ENCODE measurements at regions not wholly inside any gene's neighbourhood (a gene's known extent, or its start where the extent isn't known, plus 50 kb on each side); places are given as distances from the start of the nearest gene placed in this dataset.

GRCh38 chr5:38669361-38669880 lies 113.0 kb upstream of the LIFR start:
- Histone ChIP-seq H3K27ac (no peak overlapping the region), H3K4me3 (no peak overlapping the region)
- TF ChIP-seq, protein P1, sequence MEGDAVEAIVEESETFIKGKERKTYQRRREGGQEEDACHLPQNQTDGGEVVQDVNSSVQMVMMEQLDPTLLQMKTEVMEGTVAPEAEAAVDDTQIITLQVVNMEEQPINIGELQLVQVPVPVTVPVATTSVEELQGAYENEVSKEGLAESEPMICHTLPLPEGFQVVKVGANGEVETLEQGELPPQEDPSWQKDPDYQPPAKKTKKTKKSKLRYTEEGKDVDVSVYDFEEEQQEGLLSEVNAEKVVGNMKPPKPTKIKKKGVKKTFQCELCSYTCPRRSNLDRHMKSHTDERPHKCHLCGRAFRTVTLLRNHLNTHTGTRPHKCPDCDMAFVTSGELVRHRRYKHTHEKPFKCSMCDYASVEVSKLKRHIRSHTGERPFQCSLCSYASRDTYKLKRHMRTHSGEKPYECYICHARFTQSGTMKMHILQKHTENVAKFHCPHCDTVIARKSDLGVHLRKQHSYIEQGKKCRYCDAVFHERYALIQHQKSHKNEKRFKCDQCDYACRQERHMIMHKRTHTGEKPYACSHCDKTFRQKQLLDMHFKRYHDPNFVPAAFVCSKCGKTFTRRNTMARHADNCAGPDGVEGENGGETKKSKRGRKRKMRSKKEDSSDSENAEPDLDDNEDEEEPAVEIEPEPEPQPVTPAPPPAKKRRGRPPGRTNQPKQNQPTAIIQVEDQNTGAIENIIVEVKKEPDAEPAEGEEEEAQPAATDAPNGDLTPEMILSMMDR (IDR thresholded peaks at IDR 0.05): no peak
- no peak for DNase-seq (ENCODE audit: low spot score)

DNA sequence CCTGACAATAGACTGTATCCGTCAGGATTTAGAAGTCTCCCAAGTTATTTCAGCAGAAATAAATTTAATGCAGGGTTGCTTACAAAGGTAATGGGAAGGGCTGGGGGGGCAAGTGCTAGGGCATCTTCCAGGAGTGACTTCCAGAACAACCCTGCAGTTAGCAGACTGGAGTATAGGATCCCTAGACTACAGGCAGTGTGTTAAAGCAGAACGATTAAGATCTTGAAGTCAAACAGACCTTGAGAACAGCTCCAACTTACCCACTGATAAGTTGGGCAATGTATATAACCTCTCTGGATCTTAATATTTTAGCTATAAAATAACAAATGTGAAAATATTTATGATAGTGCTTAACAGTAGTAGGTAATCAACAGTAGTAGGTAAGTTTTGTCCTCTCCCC lies 113.6 kb upstream of the LIFR start:
- H3K4me3 ChIP-seq: no peak overlapping the region
- H3K27ac ChIP-seq: no peak overlapping the region
- DNase-seq (ENCODE audit: low spot score): no peak
- TF ChIP-seq, protein P1 (IDR thresholded peaks at IDR 0.05): no peak

DNA sequence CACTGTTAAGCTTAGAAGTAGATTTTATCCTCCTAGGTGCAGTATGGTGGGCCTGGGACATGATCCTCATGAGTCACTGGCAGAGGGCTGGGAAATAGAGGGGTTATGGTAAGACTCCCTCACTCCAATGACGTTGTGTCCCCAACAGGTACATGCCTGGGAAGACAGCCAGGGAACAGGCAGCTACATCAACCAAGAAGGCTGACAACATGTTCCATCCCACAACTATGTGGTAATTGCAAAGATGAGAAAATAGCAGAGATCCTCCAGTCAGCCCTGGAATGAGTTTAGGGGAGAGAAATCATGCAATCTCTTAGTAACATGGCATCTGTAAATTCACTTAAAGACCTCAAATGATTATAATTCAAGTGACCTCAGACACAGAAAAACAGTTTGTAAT lies 114.4 kb upstream of the LIFR start:
- H3K27ac ChIP-seq: no peak overlapping the region
- DNase-seq (ENCODE audit: low spot score): no peak
- TF ChIP-seq, protein P1 (IDR thresholded peaks at IDR 0.05): no peak
- no peak overlapping the region for H3K4me3 ChIP-seq

- Histone ChIP-seq H3K27ac (no peak overlapping the region), H3K4me3 (no peak overlapping the region)
- DNase-seq (ENCODE audit: low spot score): no peak
- TF ChIP-seq, protein P1 (IDR thresholded peaks at IDR 0.05): no peak
Measured at GRCh38 chr5:38672059-38672788, 115.8 kb upstream of the LIFR start.

GRCh38 chr5:38673671-38674071 lies 117.2 kb upstream of the LIFR start:
- H3K4me3 ChIP-seq: no peak overlapping the region
- TF ChIP-seq, protein P1 (IDR thresholded peaks at IDR 0.05): no peak
- DNase-seq (ENCODE audit: low spot score): no peak
- no peak overlapping the region for H3K27ac ChIP-seq

GRCh38 chr5:38675443-38675842 lies 119.0 kb upstream of the LIFR start:
- Histone ChIP-seq H3K4me3 (no peak overlapping the region), H3K27ac (no peak overlapping the region)
- TF ChIP-seq, protein P1 (IDR thresholded peaks at IDR 0.05): no peak
- DNase-seq (ENCODE audit: low spot score): no peak

DNA sequence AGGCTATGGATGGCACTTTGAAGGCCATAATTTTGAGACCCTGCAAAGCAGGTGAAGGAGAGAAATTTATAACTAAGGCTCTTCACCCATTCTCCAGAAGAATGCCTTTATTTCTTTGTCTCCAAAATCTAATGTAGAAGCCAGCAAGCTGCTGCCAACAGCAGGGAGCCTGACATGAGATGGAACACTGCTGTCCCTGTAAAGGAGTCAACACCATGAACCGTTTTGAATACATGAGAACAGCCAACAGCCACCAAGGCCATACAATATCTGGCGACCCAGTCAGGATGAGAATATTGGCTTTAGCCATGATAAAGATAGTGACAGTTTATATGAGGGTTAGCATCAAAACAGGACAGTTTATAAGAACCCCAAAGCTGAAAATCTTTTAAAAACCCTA lies 121.2 kb upstream of the LIFR start:
- Histone ChIP-seq H3K27ac (no peak overlapping the region), H3K4me3 (no peak overlapping the region)
- DNase-seq (ENCODE audit: low spot score): no peak
- TF ChIP-seq, protein P1 (IDR thresholded peaks at IDR 0.05): no peak
